ENCODE measurements at regions not wholly inside any gene's neighbourhood (a gene's known extent, or its start where the extent isn't known, plus 50 kb on each side); places are given as distances from the start of the nearest gene placed in this dataset.

DNA sequence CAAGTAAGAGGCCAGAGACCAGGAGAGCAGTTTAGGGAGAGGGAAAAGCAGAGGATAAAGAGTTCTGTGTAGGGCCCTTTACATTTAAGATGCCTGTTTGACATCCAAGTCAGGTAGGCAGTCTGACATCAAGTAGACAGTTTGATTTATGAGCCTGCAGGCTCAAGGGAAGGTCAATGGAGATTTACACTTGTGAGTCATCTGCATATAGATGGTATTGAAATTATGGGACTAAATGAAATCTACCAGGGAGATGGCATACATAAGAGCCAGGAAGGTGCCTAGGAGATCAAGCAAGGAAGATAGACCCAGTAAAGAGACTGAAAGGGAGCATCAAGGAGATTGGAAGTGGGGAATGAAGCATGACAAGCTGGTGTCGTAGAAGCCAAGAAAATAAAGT lies 212.4 kb upstream of the PKDCC start:
- no peak for DNase-seq (ENCODE audit: low read depth)

DNA sequence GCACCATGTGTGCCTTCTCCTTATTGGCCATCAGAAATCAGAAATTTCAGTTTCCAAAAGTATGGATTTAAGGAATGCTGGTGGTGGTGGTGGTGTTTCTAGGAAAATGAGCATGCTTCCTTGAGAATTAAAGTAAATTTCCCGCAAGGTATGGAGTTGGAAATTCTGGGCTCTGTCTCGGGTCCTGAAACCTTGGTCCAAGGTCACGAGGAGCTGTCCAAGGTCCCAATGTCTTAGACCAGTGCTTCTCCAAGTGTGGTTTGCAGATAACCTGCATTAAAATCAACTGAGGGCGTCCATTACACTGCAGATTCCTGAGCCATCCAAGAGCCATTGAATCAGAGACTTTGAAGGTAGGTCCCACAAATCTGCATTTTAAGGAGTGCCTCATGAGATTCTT lies 210.9 kb upstream of the PKDCC start:
- peak; percentile 74 for DNase-seq (ENCODE audit: low read depth)

DNA sequence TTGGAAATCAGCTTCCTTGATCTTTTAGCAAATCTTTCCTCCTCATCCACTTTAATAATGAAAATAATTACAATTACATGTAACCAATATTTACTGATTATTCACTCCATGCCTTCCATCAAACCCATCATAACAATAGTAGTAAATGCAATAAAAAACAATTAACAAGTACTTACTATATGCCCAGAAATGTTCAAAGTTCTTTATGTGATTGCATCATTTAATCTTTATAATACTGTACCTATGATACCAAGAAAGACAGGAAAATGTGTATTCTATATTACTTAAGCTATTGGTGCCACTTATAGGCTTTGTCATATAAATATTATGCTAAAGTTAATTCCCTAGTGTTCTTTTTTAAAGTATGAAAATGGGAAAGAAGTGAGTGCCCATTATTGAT lies 210.2 kb upstream of the PKDCC start:
- no peak for DNase-seq (ENCODE audit: low read depth)

DNA sequence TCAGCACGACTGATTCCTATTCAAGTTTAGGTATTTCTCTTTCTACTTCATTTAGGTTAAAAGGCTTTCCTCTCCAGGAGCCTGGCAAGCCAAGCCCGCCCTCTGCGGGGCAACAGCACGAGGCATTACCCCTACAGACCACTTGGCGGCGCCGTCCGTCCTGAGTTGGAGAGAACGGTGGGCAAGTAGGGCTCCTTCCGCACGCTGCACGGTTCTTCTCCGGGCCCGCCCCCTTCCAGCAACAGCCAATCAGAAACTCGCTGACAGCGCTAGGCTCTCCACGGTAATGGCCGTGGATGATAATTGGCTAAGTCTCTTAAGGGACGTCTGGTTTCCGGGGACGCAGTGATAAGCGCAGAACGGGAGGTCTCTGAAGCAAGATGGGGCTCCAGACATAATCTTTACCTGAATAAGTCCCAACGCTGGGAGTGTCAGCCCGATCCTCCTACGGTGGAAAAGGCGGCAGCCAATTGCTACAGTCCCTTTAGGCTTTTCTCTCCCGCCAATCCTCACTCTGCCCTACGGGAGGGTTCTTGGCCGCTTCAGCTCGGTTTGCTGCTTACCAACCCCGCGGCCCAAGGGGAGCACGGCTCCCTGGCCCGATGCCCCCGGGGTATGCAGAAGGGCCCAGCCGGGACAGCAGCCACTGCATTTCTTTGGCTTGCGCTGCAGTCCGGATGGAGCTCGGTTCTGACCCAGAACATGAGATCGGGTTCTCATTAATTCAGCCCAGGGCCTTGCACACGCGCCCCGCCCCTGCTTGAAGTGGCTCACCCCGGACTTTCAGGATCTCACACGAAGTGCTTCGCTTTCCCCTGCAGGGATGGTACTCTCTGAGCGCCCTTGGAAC lies 206.9 kb upstream of the PKDCC start:
- DNase-seq (ENCODE audit: low read depth): peak; percentile 96

DNA sequence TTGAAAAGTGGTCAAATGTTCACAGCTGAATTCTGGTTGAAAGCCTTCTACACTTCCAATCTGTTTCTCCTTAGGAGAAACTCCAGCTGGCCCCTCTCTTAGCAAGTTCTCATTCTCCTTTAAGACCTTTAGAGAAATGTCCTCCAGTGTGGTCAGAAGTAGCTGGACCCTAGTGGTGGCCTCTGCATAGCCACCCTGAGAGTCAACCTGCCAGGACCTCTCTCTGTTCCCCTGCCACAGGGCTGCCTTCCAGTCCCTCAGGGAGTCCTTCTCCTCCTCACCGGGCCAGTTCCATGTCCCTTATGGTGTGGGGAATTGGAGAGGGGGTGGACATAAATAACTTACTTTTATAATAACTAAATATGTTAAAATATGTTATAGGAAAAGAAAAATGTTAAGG lies 200.9 kb upstream of the PKDCC start:
- DNase-seq (ENCODE audit: low read depth): no peak

DNA sequence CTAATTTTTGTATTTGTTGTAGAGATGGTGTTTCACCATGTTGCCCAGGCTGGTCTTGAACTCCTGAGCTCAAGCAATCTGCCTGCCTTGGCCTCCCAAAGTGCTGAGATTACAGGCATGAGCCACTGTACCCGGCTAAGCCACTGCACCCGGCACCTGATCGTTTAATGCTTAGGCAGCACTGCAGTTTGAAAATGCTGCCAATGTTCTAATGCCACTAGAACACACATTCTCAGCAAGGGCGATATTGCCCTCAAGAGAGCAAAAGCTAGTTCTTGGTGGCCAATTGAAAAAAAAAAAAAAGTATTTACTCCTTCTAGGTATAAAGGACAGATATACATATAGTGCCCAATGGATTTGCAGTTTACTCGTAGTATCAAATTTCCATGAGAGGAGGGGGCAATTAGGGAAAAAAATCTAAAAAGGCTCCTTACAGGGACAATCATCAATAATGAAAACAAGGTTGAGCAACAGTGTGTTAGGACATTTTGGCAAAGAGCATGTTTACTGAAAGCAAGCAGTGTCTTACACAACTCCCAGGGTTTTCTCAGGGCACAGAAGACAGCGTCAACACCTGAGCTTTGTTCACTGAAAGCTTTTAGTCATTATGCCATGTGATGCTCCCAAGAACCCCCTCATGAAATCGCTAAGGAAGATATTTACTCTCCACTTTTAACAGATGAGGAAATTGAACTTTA lies 199.9 kb upstream of the PKDCC start:
- DNase-seq (ENCODE audit: low read depth): no peak

DNA sequence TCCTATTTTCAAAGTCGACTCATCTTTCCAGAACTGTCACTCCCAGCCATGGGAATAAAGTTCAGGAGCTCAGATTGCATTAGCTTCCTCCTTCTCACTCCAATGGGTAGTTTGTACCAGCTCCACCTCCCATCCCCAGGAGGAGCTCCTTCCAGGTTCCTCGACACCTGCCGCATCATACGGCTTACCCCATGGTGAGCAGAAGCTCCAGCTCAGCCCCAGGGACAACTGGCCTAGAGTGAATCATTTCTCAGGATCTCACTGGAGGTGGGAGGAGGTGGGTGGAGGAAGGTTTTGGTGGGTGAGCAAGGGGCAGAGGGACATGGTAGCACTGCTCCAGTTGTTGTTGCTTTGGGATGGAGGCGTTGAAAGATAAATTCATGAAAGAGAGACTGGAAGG lies 196.3 kb upstream of the PKDCC start:
- DNase-seq (ENCODE audit: low read depth): peak; percentile 37

DNA sequence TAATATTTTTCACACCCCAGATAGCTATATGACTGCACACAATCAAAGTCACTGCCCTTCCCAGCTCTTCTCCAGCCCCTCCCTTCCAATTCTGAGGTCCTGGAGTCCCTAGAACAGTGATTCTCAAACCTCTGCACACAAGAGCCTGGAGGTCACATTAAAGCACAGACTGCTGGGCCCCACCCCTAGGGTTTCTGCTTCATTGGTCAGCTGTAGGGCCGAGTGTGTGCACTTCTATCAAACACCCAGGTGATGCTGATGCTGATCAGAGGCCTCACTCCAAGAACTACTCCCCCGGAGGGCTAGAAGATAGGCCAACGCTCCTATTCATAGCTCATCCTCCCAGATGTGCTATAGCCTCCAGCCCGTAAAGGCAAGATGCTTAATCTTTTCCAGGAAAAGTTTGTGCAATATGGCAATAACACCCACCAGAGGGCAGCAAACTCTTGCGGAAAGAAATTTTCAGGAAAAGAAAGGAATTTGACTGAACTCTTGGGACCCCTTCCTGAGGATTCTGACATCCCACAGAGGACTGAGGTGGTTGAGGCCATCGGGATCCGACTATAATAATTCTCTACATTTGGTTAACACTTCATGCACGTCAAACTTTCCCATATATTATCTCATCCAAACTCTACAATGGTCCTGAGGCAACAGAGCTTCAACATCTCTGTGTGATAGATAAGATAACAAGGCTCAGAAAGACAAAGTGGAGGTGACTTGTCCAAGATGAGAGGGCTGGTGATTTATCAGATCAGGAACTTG lies 194.2 kb upstream of the PKDCC start:
- DNase-seq (ENCODE audit: low read depth): peak; percentile 66

DNA sequence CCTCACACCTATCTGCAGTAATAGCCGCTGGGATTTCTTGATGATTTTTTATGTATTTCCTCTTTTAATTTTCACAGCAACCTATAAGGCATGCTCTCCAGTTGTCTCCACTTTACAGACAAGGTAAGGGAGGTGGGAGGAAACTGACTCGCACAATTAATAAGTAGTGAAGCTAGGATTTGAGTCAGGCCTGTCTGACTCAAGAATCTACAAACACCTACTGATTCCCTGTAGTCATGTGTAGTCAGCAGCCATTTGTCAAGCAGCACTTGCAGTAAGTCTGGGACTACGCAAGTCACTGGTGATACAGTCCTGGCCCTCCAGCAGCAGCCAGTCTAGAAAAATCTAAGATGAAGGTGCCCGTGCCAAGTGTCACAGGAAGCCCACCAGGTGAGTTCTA lies 193.6 kb upstream of the PKDCC start:
- DNase-seq (ENCODE audit: low read depth): no peak

DNA sequence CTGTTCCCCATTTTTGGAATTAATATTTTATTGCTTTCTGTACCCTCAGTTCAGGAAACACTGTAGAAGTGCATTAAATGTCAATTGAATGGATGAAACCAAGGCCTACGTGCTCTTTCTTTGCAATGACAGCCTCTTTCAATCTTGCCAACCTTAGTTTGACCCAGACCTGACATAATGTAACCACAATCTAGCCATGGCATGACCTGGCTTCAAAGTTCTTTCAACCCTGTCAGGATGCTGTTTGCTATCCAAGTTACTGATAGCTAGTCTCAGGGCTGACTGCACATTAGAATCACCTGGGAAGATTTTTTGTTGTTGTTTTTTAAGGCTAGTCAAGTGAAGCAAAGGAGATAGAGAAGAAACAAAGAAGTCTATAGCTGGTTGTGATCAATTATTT lies 190.9 kb upstream of the PKDCC start:
- no peak for DNase-seq (ENCODE audit: low read depth)

DNA sequence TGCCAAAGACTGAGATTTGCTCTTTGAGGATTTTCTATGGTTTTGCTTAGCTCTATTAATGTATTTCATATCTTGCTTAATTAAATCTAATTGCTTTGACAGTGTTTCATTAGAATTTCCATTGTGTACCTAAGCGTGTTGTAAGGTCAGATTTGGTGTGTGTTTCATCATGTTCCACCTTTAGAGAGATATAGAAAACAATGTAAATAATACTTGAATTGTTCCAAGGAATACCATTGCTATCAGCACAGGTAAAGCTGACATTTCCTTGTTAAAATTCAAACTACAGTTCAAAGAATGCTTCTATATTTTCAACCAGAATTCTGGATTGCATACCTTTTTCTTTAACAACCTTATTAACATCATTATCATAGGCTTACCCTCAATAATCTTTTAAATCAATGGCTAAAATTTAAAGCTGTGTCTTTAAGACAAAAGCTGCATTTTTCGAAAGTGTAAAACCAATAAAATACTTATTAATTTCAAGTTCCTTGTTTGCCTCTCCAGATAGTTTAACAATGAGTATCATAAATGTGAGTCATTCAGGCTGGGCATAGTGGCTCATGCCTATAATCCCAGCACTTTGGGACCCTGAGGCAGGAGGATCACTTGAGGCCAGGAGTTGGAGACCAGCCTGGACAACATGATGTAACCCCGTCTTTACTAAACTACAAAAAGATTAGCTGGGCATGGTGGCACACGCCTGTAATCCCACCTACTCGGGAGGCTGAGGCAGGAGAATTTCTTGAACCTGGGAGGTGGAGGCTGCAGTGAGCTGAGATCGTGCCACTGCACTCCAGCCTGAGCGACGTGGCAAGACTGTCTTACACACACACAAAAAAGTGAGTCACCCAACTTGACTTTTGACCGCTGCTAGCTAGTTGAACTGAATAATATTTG lies 188.0 kb upstream of the PKDCC start:
- peak; percentile 48 for DNase-seq (ENCODE audit: low read depth)

DNA sequence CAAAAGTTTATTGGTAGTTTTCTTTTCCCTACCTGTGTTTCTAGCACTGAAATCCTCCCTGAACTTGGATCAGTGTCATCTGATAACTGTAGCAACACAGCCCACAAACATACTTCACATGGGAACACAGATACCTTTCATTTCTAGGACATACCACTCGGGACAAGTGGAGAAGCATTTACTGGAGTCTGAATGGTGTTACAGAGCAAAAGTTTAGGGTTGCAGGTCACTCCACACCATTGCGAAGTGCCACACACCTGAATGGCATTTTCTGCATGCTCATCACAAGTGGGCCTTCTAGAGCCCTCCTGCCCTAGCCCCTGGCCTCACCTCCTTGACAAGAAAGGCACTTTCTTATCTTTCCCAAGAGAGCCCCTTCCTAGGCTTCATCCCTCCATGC lies 184.8 kb upstream of the PKDCC start:
- DNase-seq (ENCODE audit: low read depth): no peak

DNA sequence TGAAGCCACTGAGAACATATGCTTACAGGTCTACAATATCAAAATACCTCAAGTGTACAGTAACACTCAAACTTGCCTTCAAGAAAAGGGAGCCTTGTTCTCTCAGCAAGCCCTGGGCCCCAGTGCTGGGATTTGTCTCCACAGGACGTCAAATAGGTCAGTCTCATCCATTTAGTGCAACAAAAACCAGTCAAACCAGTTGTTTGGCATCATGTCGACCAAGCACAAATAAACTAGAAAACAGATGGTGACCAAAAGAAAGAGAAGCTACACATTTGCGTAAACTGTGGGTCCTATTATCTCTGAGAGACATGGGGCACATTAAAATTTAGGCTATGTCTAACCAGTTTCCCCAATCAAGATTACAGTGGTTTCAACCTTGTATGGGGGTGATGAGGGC lies 182.6 kb upstream of the PKDCC start:
- DNase-seq (ENCODE audit: low read depth): no peak

DNA sequence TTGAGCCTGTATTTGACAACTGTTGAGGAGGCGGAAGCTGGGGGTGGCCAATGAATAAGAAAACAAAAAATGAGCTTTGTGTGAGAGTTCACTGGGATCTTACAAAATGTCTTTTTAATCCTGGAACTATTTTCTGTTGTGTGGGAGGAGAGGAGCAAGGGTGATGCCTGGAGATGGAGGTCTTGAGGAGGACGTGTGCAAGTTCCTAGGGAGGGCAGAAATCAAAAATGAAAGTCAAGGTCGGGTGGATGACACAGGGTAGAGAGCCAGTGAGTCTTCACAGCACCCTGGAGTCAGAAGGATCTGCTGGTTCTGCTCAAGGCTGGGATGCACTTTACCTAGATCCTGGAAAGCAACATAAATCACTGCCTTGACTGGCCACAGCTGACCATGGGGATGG lies 180.3 kb upstream of the PKDCC start:
- DNase-seq (ENCODE audit: low read depth): no peak

DNA sequence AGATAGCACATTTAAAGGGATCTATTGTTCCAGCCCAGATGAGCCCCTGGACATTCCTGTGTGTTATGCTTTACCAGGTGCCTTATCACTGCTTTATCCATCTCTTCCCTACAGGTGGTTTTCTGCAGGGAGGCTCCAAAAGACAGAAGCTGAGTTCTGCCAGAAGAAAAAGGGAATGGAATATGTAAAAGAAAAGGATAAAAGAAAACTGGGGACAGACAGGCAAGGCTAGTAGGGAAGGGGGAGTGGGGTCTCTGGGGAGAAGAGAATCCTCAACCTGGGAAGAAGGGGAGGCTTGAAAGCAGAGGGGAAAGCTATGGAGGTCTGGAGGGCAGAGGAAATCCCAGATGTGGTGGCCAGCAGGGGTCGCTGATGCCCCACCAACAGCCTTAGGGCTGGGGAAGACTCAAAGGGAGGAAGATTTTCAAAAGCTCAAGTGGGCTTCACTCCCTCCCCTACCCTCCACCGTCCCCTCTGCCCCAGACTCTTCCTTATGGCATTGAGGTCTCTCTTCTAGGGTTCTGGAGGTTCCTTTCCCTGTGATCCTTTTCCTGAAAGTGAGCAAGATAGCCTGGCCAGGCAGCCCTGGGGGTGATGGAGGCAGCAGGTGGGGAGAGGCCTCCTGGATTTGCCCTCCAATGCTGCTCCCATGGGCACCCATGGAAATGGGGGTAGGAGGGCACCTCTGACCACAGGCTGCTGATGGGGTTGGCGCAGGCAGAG lies 178.1 kb upstream of the PKDCC start:
- peak; percentile 77 for DNase-seq (ENCODE audit: low read depth)

DNA sequence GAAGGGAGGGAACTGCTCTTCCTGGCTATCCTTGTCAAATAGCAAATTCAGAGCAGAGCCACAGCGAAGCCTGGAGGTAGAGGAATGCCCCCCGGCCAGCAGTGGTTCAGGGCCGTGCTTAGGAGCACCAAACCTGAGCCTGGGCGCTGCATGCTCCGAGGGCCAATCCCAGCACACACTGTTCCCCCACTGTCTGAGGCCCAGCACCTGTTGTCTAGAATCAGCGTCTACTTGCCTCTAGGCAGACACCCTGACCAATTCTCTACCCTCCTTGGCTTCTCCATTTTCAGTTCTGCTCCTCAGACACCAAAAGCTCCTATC lies 177.6 kb upstream of the PKDCC start:
- DNase-seq (ENCODE audit: low read depth): peak; percentile 61

DNA sequence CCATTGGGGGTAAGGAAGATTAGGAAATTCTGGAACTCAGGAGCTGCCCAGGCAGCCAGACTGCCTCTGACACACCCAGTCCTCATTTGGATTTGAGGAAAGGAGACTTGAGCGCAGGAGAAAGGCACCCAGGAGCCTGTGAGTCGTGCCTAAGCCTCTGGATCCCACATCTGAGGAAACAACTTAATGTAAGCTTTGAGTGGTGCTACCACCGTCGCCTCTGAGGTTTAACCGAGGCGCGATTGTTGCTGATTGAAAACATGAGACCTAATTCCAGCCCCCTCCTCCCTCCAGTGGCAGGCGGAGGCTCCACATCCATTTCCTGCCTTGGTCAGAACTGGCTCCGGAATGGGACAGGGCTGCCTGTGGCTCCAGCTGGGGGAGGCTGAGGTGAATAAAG lies 176.7 kb upstream of the PKDCC start:
- DNase-seq (ENCODE audit: low read depth): no peak

DNA sequence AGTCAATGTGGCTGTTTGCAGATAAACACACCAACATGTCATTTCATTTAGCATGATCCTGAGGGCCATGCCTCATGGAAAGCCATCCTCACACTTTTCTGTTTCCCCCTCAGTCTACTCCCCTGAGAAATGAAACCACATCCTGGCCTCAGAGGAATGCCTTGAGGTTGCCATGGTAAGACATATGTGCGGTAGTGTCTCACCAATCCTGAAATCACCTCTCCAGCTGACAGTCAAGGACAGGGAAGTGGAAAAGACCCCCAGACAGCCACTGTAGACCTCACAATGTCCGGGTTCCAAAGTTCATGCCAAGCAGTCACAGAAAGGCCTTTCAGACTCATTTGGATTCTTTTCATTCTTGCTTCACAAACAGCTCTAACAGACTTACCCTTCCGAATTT lies 175.2 kb upstream of the PKDCC start:
- peak; percentile 50 for DNase-seq (ENCODE audit: low read depth)

DNA sequence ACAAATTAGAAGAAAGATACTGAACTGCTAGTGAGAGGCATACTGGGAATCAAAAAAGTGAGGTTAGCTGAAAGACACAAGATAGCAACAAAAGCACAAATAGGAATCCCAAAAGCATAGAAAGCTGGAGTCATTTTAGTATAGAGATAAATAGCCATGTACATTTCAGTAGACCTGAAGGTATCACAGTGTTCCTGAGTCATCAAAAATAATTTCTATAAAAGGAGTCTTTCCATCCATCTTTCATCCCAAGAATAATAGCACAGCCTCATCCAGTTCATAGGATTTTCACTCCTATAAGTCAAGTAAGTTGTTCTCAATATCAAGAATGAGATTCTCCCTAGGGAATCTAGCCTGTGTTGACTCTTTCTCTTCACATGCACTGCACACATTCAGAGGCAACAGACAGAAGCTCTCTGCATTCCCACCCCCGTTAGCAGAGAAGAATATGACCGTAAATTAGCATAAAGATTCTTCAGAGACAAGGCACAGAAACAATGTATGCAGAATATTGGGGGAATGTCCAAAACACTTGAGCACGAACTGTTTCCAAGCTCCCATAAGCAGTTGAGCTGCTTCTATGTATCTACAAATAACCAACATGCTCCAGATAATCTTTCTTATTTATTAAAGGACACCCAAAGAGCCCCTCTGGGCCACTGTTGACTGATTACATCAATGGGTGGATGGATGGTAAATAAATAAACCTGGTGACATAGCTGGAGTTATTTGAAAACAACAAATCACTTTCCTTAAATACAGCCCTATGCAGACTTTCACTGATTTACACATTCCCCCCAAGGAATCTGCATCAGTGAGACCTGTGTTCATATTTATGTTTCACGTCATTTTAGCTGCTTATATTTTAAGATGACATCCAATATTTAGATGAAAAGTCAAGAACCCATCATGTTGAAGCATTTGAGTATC lies 174.5 kb upstream of the PKDCC start:
- DNase-seq (ENCODE audit: low read depth): no peak
